ENCODE measurements at regions not wholly inside any gene's neighbourhood (a gene's known extent, or its start where the extent isn't known, plus 50 kb on each side); places are given as distances from the start of the nearest gene placed in this dataset.
"Not testable (repeated sequence)": the region's sequence is repeated elsewhere in the genome, so short reads cannot be mapped to it uniquely, and the experiment has no call there.

DNA sequence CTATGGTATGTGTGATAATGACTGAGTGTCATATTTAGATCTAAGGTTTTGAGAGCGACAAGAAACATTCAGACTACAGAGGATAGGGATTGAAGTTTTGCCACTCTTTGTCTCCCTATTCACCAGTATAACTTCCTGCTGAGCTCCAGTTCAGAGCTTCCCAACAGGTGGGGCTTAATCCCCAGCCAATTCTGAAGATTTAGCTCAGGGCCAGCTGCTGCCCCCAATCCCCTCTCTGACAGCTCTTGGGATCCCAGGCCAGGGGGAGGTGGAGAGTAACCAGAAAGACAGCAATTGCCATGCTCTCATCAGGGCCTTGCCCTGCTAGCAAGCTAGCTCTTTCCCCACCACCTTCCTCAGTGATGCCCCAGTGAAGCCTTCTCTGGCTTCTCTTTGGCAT, 57.8 kb downstream of the TRIL start:
- Histone ChIP-seq H3K9me3 (ENCODE audit: low read length) (no peaks in the 10 kb centered on the region), H3K27ac (ENCODE audit: low read depth, low read length, poor library complexity, severe bottlenecking) (no peak overlapping the region), H3K4me1 (ENCODE audit: insufficient read depth, low read length, poor library complexity, severe bottlenecking) (no peaks in the 10 kb centered on the region), H4K20me1 (ENCODE audit: insufficient read depth, low read length) (no peaks in the 10 kb centered on the region), H3K4me3 (ENCODE audit: low read depth, low read length, poor library complexity, severe bottlenecking) (no peak overlapping the region), H3K79me2 (ENCODE audit: insufficient read depth, low read depth, low read length) (no peaks in the 10 kb centered on the region), H3K9me2 (ENCODE audit: insufficient read depth, low read length) (no peaks in the 10 kb centered on the region), H2AFZ (ENCODE audit: low read length) (no peak overlapping the region), H3K36me3 (ENCODE audit: insufficient read depth, low read length) (no peaks in the 10 kb centered on the region), H3K4me2 (ENCODE audit: low read length) (no peak overlapping the region)
- DNase-seq (ENCODE audit: low spot score), result no peak
- ChIA-PET POLR2A (no interaction called here), CTCF (ENCODE audit: unreplicated experiment) (no interaction called here)
- BruUV-seq (replicated peaks), result no TSS peak
- intact Hi-C loops (cut with micrococcal nuclease; ENCODE audit: unreplicated experiment), result no loop called here
- TF ChIP-seq, protein P1, sequence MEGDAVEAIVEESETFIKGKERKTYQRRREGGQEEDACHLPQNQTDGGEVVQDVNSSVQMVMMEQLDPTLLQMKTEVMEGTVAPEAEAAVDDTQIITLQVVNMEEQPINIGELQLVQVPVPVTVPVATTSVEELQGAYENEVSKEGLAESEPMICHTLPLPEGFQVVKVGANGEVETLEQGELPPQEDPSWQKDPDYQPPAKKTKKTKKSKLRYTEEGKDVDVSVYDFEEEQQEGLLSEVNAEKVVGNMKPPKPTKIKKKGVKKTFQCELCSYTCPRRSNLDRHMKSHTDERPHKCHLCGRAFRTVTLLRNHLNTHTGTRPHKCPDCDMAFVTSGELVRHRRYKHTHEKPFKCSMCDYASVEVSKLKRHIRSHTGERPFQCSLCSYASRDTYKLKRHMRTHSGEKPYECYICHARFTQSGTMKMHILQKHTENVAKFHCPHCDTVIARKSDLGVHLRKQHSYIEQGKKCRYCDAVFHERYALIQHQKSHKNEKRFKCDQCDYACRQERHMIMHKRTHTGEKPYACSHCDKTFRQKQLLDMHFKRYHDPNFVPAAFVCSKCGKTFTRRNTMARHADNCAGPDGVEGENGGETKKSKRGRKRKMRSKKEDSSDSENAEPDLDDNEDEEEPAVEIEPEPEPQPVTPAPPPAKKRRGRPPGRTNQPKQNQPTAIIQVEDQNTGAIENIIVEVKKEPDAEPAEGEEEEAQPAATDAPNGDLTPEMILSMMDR (conservative IDR thresholded peaks at IDR 0.05; ENCODE audit: low read length), result no peak

DNA sequence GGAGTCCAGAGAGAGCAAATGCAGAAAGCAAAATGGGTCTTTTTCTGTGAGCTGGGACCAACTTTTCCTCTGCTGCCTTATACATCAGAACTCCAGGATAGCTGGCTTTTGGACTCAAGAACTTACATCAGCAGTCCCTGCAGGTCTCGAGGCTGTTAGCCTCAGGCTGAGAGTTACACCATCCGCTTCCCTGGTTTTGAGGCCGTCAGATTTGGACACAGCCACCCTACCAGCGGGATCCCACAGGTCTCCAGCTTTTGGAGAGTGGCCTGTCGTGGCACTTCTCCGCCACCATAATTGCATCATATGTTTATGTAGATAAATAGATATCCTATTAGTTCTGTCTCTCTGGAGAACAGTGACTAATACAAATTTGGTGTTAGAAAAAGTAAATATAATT, 64.2 kb downstream of the TRIL start:
- ChIA-PET POLR2A (no interaction called here), CTCF (ENCODE audit: unreplicated experiment) (no interaction called here)
- no peak for TF ChIP-seq EZH2phosphoT487 (IDR thresholded peaks at IDR 0.05; ENCODE audit: borderline replicate concordance, low read depth, low read length)
- H2AFZ ChIP-seq (ENCODE audit: low read length), result no peak overlapping the region
- no peaks in the 10 kb centered on the region for H3K36me3 ChIP-seq (ENCODE audit: insufficient read depth, low read length)
- no peak overlapping the region for H3K27ac ChIP-seq (ENCODE audit: low read depth, low read length, poor library complexity, severe bottlenecking)
- H3K4me3 ChIP-seq (ENCODE audit: low read depth, low read length, poor library complexity, severe bottlenecking), result no peak overlapping the region
- H3K9me2 ChIP-seq (ENCODE audit: insufficient read depth, low read length), result no peaks in the 10 kb centered on the region
- no peaks in the 10 kb centered on the region for H3K9me3 ChIP-seq (ENCODE audit: low read length)
- DNase-seq (ENCODE audit: low spot score), result no peak
- intact Hi-C loops (cut with micrococcal nuclease; ENCODE audit: unreplicated experiment), result no loop called here
- no TSS peak for BruUV-seq (replicated peaks)
- no peaks in the 10 kb centered on the region for H3K79me2 ChIP-seq (ENCODE audit: insufficient read depth, low read depth, low read length)
- H3K4me2 ChIP-seq (ENCODE audit: low read length), result no peak overlapping the region
- no peaks in the 10 kb centered on the region for H3K4me1 ChIP-seq (ENCODE audit: insufficient read depth, low read length, poor library complexity, severe bottlenecking)
- no peaks in the 10 kb centered on the region for H4K20me1 ChIP-seq (ENCODE audit: insufficient read depth, low read length)

DNA sequence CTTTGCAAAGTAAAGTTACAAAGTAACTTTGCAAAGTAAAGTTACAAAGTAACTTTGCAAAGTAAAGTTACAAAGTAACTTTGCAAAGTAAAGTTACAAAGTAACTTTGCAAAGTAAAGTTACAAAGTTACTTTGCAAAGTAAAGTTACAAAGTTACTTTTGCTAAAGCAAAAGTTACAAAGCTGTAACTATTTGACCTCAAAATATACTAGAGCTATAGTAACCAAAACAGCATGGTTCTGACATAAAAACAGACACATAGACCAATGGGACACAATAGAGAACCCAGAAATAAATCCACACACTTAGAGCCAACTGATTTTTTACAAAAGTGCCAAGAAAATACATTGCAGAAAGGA, 66.3 kb downstream of the TRIL start:
- H3K79me2 ChIP-seq (ENCODE audit: insufficient read depth, low read depth, low read length); H3K9me3 ChIP-seq (ENCODE audit: low read length); H3K4me3 ChIP-seq (ENCODE audit: low read depth, low read length, poor library complexity, severe bottlenecking); H3K36me3 ChIP-seq (ENCODE audit: insufficient read depth, low read length); H3K27ac ChIP-seq (ENCODE audit: low read depth, low read length, poor library complexity, severe bottlenecking); CTCF ChIA-PET (ENCODE audit: unreplicated experiment); H2AFZ ChIP-seq (ENCODE audit: low read length); H3K9me2 ChIP-seq (ENCODE audit: insufficient read depth, low read length); BruUV-seq (replicated peaks); H3K4me1 ChIP-seq (ENCODE audit: insufficient read depth, low read length, poor library complexity, severe bottlenecking); H4K20me1 ChIP-seq (ENCODE audit: insufficient read depth, low read length); H3K4me2 ChIP-seq (ENCODE audit: low read length); intact Hi-C loops (cut with micrococcal nuclease; ENCODE audit: unreplicated experiment); DNase-seq (ENCODE audit: low spot score): not testable (repeated sequence)
- POLR2A ChIA-PET, result interaction anchor here (0.5 to 0.7 kb wide), 2 partner anchors 24 to 37 kb away, joined by 3 to 4 read pairs; no protein-coding TSS in a partner anchor

DNA sequence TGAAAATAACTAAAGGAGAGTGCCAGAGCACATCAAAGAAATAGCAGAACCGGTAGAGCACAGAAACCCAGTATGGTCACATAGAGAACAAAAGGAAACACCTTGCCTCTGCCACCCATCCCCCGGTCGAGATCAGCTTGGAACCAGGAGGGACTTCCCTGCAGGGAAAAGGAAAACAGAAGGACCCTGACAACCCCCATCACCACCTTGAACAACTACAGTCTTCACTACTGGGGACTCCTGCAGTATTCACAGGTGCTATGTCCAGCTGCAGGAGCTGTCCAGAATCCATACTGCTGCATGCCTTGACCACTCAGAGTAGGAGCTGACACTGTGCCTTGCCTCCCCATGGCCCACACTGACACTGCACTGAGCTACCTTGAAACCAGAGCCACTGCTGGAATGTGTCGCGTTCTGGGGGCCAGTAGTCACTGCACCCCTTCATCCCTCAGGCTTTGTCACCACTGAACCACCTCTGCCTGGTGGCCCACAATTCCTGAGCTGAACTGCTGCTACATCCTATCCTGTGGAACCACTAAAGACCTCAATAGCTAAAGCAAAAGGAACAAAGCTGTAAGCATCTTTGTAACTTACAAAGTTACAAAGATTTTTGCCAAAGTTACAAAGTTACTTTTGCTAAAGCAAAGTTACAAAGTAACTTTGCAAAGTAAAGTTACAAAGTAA, 66.8 kb downstream of the TRIL start:
- ChIA-PET CTCF (ENCODE audit: unreplicated experiment) (no interaction called here), POLR2A (interaction anchor here (0.5 to 0.7 kb wide), 2 partner anchors 37 to 109 kb away, joined by 3 to 4 read pairs; no protein-coding TSS in a partner anchor)
- no peak overlapping the region for H3K4me3 ChIP-seq (ENCODE audit: low read depth, low read length, poor library complexity, severe bottlenecking)
- no peak for DNase-seq (ENCODE audit: low spot score)
- H3K9me3 ChIP-seq (ENCODE audit: low read length), result no peaks in the 10 kb centered on the region
- no peaks in the 10 kb centered on the region for H3K36me3 ChIP-seq (ENCODE audit: insufficient read depth, low read length)
- no peak overlapping the region for H3K27ac ChIP-seq (ENCODE audit: low read depth, low read length, poor library complexity, severe bottlenecking)
- no peaks in the 10 kb centered on the region for H3K9me2 ChIP-seq (ENCODE audit: insufficient read depth, low read length)
- H3K4me2 ChIP-seq (ENCODE audit: low read length), result no peak overlapping the region
- BruUV-seq (replicated peaks), result no TSS peak
- no peak for TF ChIP-seq EZH2phosphoT487 (IDR thresholded peaks at IDR 0.05; ENCODE audit: borderline replicate concordance, low read depth, low read length)
- TF ChIP-seq, protein P1 (conservative IDR thresholded peaks at IDR 0.05; ENCODE audit: low read length), result no peak
- H3K79me2 ChIP-seq (ENCODE audit: insufficient read depth, low read depth, low read length), result no peaks in the 10 kb centered on the region
- no peaks in the 10 kb centered on the region for H4K20me1 ChIP-seq (ENCODE audit: insufficient read depth, low read length)
- no peaks in the 10 kb centered on the region for H3K4me1 ChIP-seq (ENCODE audit: insufficient read depth, low read length, poor library complexity, severe bottlenecking)
- intact Hi-C loops (cut with micrococcal nuclease; ENCODE audit: unreplicated experiment), result no loop called here
- H2AFZ ChIP-seq (ENCODE audit: low read length), result no peak overlapping the region

Data from OCI-LY7 (cell line).